M059J (cell line): ENCODE measurements at regions not wholly inside any gene's neighbourhood (a gene's known extent, or its start where the extent isn't known, plus 50 kb on each side); places are given as distances from the start of the nearest gene placed in this dataset.

Experiments used
- DNase-seq: peaks from one replicate; pipeline ENCODE4 v3.0.0-alpha.2; 2012; ENCODE audit warnings: low read depth

DNA sequence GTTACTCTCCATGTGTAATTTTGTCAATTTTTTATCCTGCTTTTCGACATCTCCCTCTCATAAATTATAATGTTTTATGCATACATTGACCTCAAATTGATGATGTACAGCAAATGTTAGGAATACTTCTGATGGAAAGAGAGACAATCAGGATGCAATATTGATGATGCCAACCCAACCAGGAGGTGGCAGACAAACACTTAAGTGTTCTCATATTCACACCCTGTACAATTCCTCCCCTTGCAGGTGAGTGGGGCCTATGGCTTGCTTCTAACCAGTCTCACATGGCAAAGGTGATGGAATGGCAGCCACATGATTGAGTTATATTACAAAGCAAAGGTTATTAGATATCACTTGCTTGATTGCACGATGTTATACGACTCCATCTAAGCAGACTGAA is 594.3 kb upstream of the REG3G start:
- DNase-seq: peak; percentile 5

DNA sequence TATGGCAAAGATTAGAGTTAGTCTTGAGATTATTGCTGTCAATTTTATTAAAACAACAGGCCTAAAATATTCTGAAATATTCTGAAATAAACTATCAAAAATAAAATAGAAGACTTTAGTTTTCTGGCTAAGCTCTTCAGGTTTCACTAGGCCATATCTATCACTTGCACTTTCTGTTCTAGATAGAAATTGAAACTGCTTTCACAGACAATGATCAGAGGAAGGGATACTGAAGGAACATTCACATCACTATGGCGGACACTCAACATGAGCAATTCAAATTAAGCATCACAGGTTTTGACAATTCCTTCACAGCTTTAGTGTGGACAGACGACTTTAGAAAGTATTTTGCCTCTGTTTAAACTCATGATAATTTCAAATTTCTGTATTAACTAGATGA is 586.4 kb upstream of the REG3G start:
- DNase-seq: no peak

DNA sequence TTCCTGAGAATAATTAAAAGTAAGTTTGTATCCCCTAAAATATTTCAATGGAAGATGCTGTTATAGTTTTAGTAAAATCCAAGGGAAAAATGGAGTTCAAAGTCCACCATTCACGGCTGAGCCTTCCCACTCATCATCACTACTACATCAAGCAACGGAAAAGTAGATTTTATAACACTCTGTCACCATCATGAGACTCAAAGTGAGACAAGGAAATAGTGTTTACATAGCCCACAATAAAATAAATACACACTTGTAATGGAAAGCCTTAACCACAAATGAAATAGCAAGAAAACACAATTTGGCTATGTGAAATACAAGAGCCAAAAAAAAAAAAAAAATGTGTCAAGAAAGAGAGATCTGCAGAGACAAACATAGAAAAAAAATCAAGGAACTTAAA is 569.9 kb upstream of the REG3G start:
- peak; percentile 7 for DNase-seq

DNA sequence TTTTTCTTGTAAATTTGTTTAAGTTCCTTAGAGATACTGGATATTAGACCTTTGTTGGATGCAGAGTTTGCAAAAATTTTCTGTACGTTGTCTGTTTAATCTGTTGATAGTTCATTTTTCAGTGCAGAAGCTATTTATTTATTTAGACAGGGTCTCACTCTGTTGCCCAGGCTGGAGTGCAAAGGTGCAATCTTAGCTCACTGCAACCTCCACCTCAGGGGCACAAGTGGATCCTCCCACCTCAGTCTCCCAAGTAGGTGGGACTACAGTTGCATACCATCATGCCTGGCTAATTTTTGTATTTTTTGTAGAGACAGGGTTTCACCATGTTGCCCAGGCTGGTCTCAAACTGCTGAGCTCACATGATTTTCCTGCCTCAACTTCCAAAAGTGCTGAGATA is 568.2 kb upstream of the REG3G start:
- no peak for DNase-seq

GRCh38 chr2:78465707-78466106 is 559.8 kb upstream of the REG3G start:
- peak; percentile 42 for DNase-seq

DNA sequence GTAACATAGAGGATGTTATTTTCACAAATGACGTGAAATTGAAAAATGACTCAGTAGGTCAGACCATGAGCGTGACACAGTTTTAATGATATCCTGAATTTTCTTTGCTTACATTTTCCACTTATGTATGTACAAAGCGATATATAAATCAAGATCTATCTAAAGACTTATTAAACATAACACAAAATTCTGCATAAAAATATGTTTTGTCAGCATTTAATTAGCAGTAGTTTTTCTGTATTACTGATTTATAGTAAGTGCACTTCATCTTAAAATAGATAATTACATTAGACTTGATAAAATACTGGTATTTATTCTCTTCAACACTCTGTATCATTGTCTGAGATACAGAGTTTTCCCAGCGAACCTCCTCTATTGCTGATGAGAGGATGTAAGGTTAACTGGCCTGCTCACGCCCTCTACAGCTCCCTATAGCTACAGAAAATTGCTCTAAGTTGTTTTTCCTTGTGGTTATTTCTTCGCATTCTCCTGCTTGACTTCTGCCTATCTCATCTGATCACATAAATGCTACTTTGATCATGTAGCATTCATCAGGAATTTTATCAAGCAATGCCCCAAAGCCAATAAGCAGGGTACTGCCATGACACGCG is 548.8 kb upstream of the REG3G start:
- no peak for DNase-seq

GRCh38 chr2:78486565-78486964 is 538.9 kb upstream of the REG3G start:
- DNase-seq: peak; percentile 7

DNA sequence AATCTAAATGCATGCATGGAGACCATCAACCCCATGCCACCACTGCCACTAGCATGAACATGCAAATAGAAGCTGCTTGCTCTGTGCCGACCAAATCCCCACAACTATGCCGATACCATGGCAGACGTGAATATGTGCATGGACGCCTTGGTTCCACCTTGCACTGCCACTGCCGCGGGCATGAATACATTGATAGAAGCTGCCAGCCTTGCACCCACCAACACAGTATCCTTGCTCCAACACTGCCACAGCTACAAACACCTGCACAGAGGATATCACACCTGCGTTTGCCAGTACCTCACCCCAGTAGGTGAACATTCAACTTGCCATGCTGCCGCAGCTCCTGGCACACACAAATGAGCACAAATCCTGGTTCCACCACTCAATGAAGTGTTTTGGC is 527.4 kb upstream of the REG3G start:
- no peak for DNase-seq

DNA sequence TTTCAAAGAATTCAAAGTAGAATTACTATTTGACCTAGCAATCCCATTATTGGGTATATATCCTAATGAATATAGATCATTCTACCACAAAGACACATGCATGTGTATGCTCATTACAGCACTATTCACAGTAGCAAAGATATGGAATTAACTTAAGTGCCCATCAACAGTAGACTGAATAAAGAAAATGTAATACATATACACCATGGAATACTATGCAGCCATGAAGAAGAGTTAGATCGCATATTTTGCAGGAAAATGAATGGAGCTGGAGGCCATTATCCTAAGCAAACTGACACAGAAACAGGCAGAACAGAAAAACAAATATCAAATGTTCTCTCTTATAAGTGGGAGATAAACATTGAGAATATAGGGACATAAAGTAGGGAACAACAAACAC is 519.2 kb upstream of the REG3G start:
- no peak for DNase-seq

GRCh38 chr2:78521938-78522337 is 503.6 kb upstream of the REG3G start:
- DNase-seq: peak; percentile 32

DNA sequence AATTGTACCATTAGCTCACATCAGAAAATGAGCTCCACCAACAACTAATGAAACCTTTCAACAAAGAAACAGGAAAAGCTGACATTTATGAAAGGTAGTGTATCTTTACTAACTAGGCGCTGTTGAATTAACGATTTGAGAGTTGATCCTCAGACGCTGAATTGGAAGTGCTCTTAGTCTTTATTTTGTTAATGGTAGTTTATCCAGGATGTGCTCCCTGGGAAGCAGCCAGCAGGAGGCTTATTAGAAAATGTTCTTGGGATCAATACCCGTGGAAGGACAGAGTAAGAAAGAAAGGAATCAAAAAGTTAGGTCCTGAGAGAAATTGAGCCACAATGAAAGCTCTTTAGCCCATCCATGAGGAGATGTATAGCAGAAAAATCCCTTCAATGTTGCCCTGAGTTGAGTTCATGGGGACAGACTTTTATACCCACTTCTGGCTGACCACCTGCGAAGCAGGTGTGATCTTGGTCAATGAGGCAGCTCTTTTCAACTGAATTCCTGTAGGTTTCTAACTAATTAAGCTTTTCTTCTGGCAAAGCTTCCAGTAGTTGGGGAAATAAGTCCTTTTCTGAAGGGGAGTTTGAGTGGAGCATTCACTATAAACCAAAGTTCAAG is 492.6 kb upstream of the REG3G start:
- DNase-seq: no peak

DNA sequence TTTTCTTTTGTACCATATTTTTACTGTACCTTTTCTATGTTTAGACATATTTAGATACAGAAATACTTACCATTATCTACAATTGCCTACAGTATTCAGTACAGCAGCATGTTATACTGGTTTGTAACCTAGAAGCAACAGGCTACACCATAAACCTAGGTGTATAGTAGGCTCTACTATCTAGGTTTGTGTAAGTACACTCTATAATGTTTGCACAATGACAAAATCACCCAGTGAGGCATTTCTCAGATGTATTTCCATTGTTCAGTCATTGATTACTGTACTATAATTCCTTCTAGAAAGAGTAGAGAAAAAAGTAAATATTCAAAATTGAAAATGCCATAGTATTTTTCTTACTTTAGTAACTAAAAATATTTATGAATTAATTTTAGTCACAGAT is 490.1 kb upstream of the REG3G start:
- no peak for DNase-seq

GRCh38 chr2:78538322-78538721 is 487.2 kb upstream of the REG3G start:
- DNase-seq: no peak

GRCh38 chr2:78540255-78540654 is 485.2 kb upstream of the REG3G start:
- DNase-seq: no peak

GRCh38 chr2:78541088-78541450 is 484.4 kb upstream of the REG3G start:
- DNase-seq: no peak

DNA sequence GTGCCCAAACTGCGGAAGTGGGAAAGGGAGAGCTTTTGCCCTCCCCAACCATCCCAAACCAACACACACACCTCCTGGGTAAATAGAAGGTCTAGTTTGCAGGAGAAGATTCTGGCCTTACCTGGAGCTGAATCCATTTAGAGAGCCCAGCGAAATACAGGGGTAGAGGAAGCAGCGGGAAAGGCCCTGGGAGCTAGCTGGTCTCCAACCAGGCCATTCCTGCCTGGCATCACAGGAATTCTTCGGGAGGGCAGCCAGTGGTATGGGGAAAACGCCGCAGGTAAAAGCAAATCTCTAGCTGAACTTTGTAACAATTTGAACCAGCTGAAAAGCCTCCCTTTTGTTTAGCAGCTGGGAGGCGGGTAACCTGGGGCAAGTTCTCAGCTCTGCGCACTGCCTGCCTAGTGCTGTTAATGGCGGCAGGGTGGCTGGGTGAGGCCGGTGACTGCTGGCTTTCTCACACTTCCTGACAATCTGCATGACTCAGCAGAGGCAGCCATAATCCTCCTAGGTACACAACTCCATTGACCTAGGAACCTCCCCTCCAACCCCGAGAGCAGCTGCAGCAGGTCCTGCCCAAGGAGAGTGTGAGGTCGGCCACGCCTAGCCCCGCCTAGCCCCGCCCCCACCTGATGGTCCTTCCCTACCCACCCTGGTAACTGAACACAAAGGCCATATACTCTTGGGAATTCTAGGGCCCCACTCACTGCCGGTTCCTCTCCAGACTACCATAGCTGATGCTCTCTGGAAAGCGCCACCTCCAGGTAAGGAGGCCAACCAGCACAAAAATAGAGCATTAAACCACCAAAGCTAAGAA is 483.8 kb upstream of the REG3G start:
- DNase-seq: peak; percentile 62

GRCh38 chr2:78546843-78547242 is 478.7 kb upstream of the REG3G start:
- no peak for DNase-seq

DNA sequence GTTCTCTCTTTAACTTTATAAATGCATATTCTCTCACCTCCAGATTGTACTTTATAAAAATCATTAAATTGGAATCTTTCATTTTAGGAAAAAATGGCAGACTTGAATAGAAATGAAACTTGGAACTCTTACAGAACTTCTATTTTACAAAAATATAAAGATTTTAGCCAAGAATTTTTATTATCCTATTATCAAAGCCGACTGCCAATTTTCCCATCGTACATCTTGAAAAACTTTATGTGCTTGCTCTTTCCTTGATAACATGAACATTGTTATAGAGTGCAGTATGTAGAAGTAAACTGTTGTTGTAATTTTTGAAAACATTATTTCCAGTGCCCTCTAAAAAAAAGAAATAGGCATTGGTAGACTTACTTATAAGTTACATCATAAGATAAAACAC is 475.7 kb upstream of the REG3G start:
- DNase-seq: no peak

DNA sequence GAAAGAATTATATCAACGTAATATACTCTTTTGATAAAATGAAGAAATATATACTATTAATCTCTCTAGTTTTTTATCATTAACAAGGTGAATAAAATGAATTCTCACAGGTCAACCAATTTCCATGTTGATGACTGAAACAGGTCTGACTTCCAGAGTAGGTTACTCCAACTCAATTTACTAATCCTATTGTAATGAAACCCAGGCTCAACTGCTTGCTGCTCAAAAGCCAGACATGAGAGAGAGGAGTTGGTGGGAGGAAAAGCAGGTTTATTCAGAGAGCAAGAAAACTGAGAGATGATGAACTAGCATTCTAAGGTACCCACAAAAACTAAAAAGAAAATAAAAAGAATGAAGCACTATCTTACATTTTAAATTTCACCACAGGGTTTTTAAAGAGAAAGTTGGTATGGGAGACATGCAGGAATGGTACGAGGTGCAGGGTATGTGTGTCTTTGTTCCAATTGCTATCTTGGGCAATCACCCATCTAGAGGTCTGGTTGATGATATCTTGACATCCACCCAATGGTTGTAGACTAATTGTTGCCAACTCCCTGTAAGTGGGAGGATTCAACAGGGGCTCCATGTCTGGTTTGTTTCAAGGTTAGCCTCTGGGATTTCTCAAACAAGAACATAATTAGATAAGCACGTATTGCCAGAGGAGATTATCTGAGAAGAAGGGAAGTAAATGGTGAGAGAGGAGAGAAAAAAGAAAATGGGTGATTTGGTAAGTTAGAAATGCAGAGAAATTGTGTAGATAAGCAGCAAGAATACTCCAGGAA is 471.4 kb upstream of the REG3G start:
- no peak for DNase-seq

- no peak for DNase-seq
Measured at GRCh38 chr2:78561876-78562275, 463.6 kb upstream of the REG3G start.

DNA sequence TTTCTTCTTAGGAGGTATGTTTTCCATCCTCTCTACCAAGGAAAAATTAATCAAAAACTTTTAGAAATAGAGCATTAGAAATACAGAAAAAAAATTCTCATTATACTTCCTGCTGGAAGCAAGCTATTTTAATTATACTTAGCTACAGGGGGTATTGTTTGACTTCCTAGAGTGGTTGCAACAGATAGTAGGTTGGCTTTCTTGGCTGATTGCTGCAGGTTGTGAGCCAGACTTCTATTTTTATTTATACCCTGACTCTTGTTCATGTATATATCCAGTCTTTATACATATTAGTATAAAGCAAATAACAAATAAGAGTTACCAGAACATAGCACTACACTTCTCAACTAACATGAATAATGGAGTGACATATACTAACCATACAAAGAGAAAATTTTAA is 460.8 kb upstream of the REG3G start:
- no peak for DNase-seq

GRCh38 chr2:78568782-78569373 is 456.6 kb upstream of the REG3G start:
- no peak for DNase-seq
